GM12801 (cell line): ENCODE measurements at regions not wholly inside any gene's neighbourhood (a gene's known extent, or its start where the extent isn't known, plus 50 kb on each side); places are given as distances from the start of the nearest gene placed in this dataset.

ENCODE experiments used
- CTCF ChIP-seq: IDR thresholded peaks from one replicate; pipeline ENCODE4 v1.5.1; 2011; ENCODE audit warnings: control low read depth; ENCODE audit not compliant: insufficient read length; ENCODE audit errors: extremely low read depth

- TF ChIP-seq CTCF = no peak
These were observed 106.4 kb upstream of the PDE10A start for GRCh38 chr6:165769401-165769800.

- TF ChIP-seq CTCF = no peak
These were observed 105.9 kb upstream of the PDE10A start for GRCh38 chr6:165768961-165769360.

GRCh38 chr6:165767228-165767627 is 104.2 kb upstream of the PDE10A start:
- TF ChIP-seq CTCF = no peak

DNA sequence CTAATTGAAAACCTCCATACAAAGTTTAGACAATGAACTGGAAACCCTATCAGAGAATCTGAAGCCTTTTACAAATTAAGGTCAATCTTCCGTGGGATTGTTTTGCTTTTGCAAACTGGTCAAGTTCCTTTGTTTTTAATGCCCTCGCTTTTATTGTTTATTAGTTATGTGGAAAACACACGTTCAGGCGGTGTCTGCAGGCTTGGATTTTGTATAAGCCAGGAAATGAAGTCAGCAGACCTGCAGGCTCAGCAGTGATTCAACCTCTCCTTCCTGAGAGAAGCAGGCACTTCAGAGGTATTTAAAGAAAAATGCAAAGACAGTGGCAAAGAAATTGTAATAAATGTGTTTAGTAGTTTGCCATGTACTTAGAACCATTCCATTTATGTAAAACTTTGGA is 103.4 kb upstream of the PDE10A start:
- TF ChIP-seq CTCF = no peak

GRCh38 chr6:165766026-165766425 is 103.0 kb upstream of the PDE10A start:
- no peak for TF ChIP-seq CTCF

- no peak for TF ChIP-seq CTCF
These were observed 99.8 kb upstream of the PDE10A start for GRCh38 chr6:165762876-165763275.

DNA sequence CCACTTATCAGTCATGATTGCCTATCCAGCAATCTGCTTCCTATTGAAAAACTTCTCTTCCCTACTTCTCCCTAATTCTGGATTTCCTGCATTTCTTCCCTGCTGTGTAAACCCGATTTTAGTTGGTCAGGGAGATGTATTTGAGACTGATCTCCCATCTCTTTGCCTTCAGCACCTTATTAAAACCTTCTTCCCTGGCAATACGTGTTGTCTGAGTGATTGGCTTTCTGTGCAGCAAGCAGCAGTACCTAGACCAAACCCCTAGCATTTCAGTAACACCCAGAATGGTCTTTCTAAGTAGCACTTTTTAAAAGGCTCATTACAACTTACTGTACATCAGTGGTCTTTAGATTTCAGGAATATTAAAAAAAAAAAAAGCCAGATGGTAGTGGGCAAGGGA is 99.1 kb upstream of the PDE10A start:
- TF ChIP-seq CTCF = no peak

DNA sequence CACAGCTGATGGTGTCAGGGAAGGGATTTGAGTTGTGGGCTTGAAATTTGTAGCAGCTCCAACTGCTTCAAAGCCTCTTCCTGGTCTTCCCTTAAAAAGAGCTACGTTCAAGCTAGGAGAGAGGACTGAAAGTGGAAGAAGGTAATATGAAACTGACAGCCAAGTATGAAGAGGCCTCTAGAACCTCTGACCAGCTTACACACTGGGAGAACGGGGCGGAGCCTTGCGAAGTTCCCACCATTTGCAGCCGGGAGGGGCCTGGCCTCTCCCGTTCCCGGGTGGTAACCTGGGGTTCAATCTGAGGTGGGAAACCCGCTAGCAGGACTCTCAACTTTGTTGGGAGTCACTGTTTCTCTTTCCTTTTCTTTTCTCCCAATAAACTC is 97.8 kb upstream of the PDE10A start:
- no peak for TF ChIP-seq CTCF
